HCT116 (cell line): ENCODE measurements at regions not wholly inside any gene's neighbourhood (a gene's known extent, or its start where the extent isn't known, plus 50 kb on each side); places are given as distances from the start of the nearest gene placed in this dataset.

Experiments used
- ATAC-seq: fragments of 200-7000 bp; cut with Tn5 transposase; 2 replicates; pipeline ENCODE4 v1.9.1; 2020; ENCODE audit warnings: mild to moderate bottlenecking, moderate library complexity
- BruUV-seq: library from RNA; stranded (reverse); fragments of 400-500 nt; replicated peaks from 2 replicates; lab custom pipeline; 2021; lab: Mats Ljungman, UMichigan
- CTCF ChIA-PET: fragments of 300-600 bp; sonication (Branson Sonifier 250); formaldehyde crosslinking; loops from one replicate; lab custom pipeline; 2021; ENCODE audit warnings: antibody characterized with exemption; lab: Charles Lee
- POLR2A ChIA-PET: fragments of 300-600, 350-600 bp; sonication (Branson Sonifier 250); formaldehyde crosslinking; loops from one replicate; lab custom pipeline; 2021; ENCODE audit warnings: antibody characterized with exemption; lab: Charles Lee
- RAD21 ChIA-PET, 2 experiments: fragments of 300-600 bp; sonication (Branson Sonifier 250); formaldehyde crosslinking; loops; one replicate each; lab custom pipeline; 2023; ENCODE audit warnings: low total read pairs in 2 of 2; ENCODE audit not compliant: uncharacterized antibody in 2 of 2, unreplicated experiment in 2 of 2, low non-redundant PET in 1 of 2; lab: Charles Lee
- DNase-seq: peaks from one replicate; pipeline ENCODE4 v3.0.0-alpha.2; 2010; ENCODE audit warnings: low read depth, low spot score
- H2AFZ ChIP-seq: fragments of 200-600 bp; shearing (Covaris generic), sonication (generic); 2 replicates; pipeline ENCODE4 v1.6.1; 2017; ENCODE audit warnings: low read depth, mixed run types, mixed read lengths, antibody characterized with exemption, low read length; ENCODE audit not compliant: poor library complexity, severe bottlenecking
- H3K27ac ChIP-seq: 2 replicates; pipeline ENCODE4 v1.5.1; 2012; ENCODE audit warnings: low read depth, low read length
- H3K27me3 ChIP-seq: fragments of 200-600 bp; sonication (generic); 2 replicates; pipeline ENCODE4 v1.6.1; 2016; ENCODE audit warnings: mixed run types, low read length, mixed read lengths; ENCODE audit not compliant: insufficient read depth
- H3K36me3 ChIP-seq, 2 experiments: fragments of 200-500 bp in 1 of 2; fragments of 200-600 bp in 1 of 2; sonication (Bioruptor generic) in 1 of 2; sonication (generic) in 1 of 2; 2 replicates each; pipeline versions ENCODE4 v1.5.1 to v1.6.1; 2014 to 2016; ENCODE audit warnings: low read length in 2 of 2, inconsistent platforms in 1 of 2, mixed read lengths in 1 of 2, mixed run types in 1 of 2; ENCODE audit not compliant: insufficient read depth in 2 of 2, control insufficient read depth in 1 of 2
- H3K4me1 ChIP-seq, 2 experiments: fragments of 200-600 bp in 1 of 2; sonication (generic) in 1 of 2; 2 replicates each; pipeline versions ENCODE4 v1.5.1 to v1.6.1; 2012 to 2017; ENCODE audit warnings: low read length in 2 of 2, inconsistent platforms in 1 of 2, mild to moderate bottlenecking in 1 of 2, mixed read lengths in 1 of 2, mixed run types in 1 of 2, moderate library complexity in 1 of 2; ENCODE audit not compliant: insufficient read depth in 2 of 2, control insufficient read depth in 1 of 2
- H3K4me2 ChIP-seq: fragments of 200-600 bp; sonication (generic); 2 replicates; pipeline ENCODE4 v1.6.1; 2017; ENCODE audit warnings: mixed run types, low read length, mixed read lengths
- H3K4me3 ChIP-seq, 2 experiments: fragments of 200-600 bp in 1 of 2; sonication (generic) in 1 of 2; replicated peaks in 1 of 2; 2 replicates each; pipeline ENCODE4 v1.5.1; 2011 to 2016; ENCODE audit warnings: low read length in 2 of 2, control low read depth in 1 of 2, low read depth in 1 of 2, mild to moderate bottlenecking in 1 of 2, mixed read lengths in 1 of 2, mixed run types in 1 of 2
- H3K79me2 ChIP-seq: fragments of 200-600 bp; sonication (generic); 2 replicates; pipeline ENCODE4 v1.6.1; 2017; ENCODE audit warnings: mild to moderate bottlenecking, mixed run types, low read length, moderate library complexity, mixed read lengths; ENCODE audit not compliant: insufficient read depth
- H3K9ac ChIP-seq: fragments of 200-600 bp; sonication (generic); 2 replicates; pipeline ENCODE4 v1.6.1; 2016; ENCODE audit warnings: low read length, mixed read lengths
- H3K9me2 ChIP-seq: fragments of 200-600 bp; sonication (generic), shearing (Covaris generic); 2 replicates; pipeline ENCODE4 v1.6.1; 2017; ENCODE audit warnings: mixed run types, mild to moderate bottlenecking, moderate library complexity; ENCODE audit not compliant: insufficient read depth
- H3K9me3 ChIP-seq, 2 experiments: fragments of 200-500 bp in 1 of 2; fragments of 200-600 bp in 1 of 2; sonication (Bioruptor generic) in 1 of 2; sonication (generic) in 1 of 2; 2 replicates each; pipeline ENCODE4 v1.6.1; 2014 to 2017; ENCODE audit warnings: low read length in 2 of 2, mixed read lengths in 2 of 2, inconsistent platforms in 1 of 2, low read depth in 1 of 2, mild to moderate bottlenecking in 1 of 2, mixed run types in 1 of 2, moderate library complexity in 1 of 2; ENCODE audit not compliant: control insufficient read depth in 1 of 2, insufficient read depth in 1 of 2
- H4K20me1 ChIP-seq: fragments of 200-600 bp; sonication (generic), shearing (Covaris generic); 2 replicates; pipeline ENCODE4 v1.6.1; 2017; ENCODE audit warnings: mixed run types, mild to moderate bottlenecking, moderate library complexity; ENCODE audit not compliant: insufficient read depth
- ATF3 ChIP-seq: IDR thresholded peaks from 2 replicates; pipeline ENCODE4 v1.6.1; 2012
- CBX3 ChIP-seq: IDR thresholded peaks from 2 replicates; pipeline ENCODE4 v1.6.1; 2012; ENCODE audit warnings: low read depth
- CEBPB ChIP-seq: IDR thresholded peaks from 2 replicates; pipeline ENCODE4 v1.6.1; 2012; ENCODE audit warnings: low read depth
- CTCF ChIP-seq, 3 experiments: fragments of 200-600 bp in 1 of 3; sonication (generic) in 1 of 3; IDR thresholded peaks in 2 of 3; conservative IDR thresholded peaks in 1 of 3; 2 replicates each; pipeline ENCODE4 v1.5.1; 2012 to 2017; ENCODE audit warnings: low read depth in 2 of 3, low read length in 2 of 3, antibody characterized with exemption in 1 of 3, borderline replicate concordance in 1 of 3, control low read depth in 1 of 3, mild to moderate bottlenecking in 1 of 3, mixed read lengths in 1 of 3, mixed run types in 1 of 3, moderate library complexity in 1 of 3; ENCODE audit not compliant: insufficient read depth in 1 of 3
- EGR1 ChIP-seq: IDR thresholded peaks from 2 replicates; pipeline ENCODE4 v1.6.1; 2012; ENCODE audit warnings: low read depth
- ELF1 ChIP-seq: IDR thresholded peaks from 2 replicates; pipeline ENCODE4 v1.6.1; 2012; ENCODE audit warnings: low read depth, borderline replicate concordance
- JUND ChIP-seq: IDR thresholded peaks from 2 replicates; pipeline ENCODE4 v1.6.1; 2012
- MAX ChIP-seq: IDR thresholded peaks from 2 replicates; pipeline ENCODE4 v1.6.1; 2012
- POLR2A ChIP-seq: IDR thresholded peaks from 2 replicates; pipeline ENCODE4 v1.7.0; 2011; ENCODE audit warnings: borderline replicate concordance; ENCODE audit not compliant: insufficient read depth, insufficient read length; ENCODE audit errors: extremely low read depth
- POLR2AphosphoS5 ChIP-seq: IDR thresholded peaks from 2 replicates; pipeline ENCODE4 v1.6.1; 2011; ENCODE audit warnings: mild to moderate bottlenecking, low read depth, low read length, moderate library complexity
- RAD21 ChIP-seq: IDR thresholded peaks from 2 replicates; pipeline ENCODE4 v1.6.1; 2012; ENCODE audit warnings: low read depth, mild to moderate bottlenecking
- REST ChIP-seq: IDR thresholded peaks from 2 replicates; pipeline ENCODE4 v1.6.1; 2012; ENCODE audit warnings: low read depth
- SIN3A ChIP-seq: IDR thresholded peaks from 2 replicates; pipeline ENCODE4 v1.6.1; 2012; ENCODE audit warnings: low read depth
- SP1 ChIP-seq: IDR thresholded peaks from 2 replicates; pipeline ENCODE4 v1.6.1; 2012; ENCODE audit warnings: low read depth
- SRF ChIP-seq: IDR thresholded peaks from 2 replicates; pipeline ENCODE4 v1.6.1; 2012; ENCODE audit warnings: low read depth
- YY1 ChIP-seq: IDR thresholded peaks from 2 replicates; pipeline ENCODE4 v1.6.1; 2011; ENCODE audit warnings: low read length, low read depth, moderate library complexity, mild to moderate bottlenecking; ENCODE audit not compliant: insufficient replicate concordance; ENCODE audit errors: extremely low read depth
- ZFX ChIP-seq: fragments of 450-650 bp; IDR thresholded peaks from 2 replicates; pipeline ENCODE4 v1.6.1; 2017
- ZNF274 ChIP-seq: fragments of 200-500 bp; sonication (Bioruptor generic); IDR thresholded peaks from 2 replicates; pipeline ENCODE4 v1.6.1; 2014; ENCODE audit warnings: mild to moderate bottlenecking, low read depth, low read length, inconsistent platforms
- intact Hi-C: fragments of 100-400 bp; cut with micrococcal nuclease; formaldehyde crosslinking; loops from 2 replicates; pipeline ENCODE4 v1.10.0; 2022

- H3K79me2 ChIP-seq: no peaks in the 10 kb centered on the region
- H4K20me1 ChIP-seq: no peaks in the 10 kb centered on the region
- H3K9me2 ChIP-seq: no peaks in the 10 kb centered on the region
- DNase-seq (no peak), ATAC-seq (no peak)
- ChIA-PET RAD21 (no interaction called here), CTCF (no interaction called here), POLR2A (no interaction called here)
- H3K27ac ChIP-seq: no peak overlapping the region
- no peaks in the 10 kb centered on the region for H3K36me3 ChIP-seq
- intact Hi-C loops: no loop called here
- no peak overlapping the region for H3K4me2 ChIP-seq
- H3K4me3 ChIP-seq: no peak overlapping the region
- BruUV-seq: no TSS peak
- H3K4me1 ChIP-seq: no peaks in the 10 kb centered on the region
- TF ChIP-seq MAX: no peak
- TF ChIP-seq SIN3A: no peak
- TF ChIP-seq POLR2AphosphoS5: no peak
- no peak for TF ChIP-seq CTCF (IDR thresholded peaks at IDR 0.05 in 2 of 3, conservative IDR thresholded peaks at IDR 0.05 in 1 of 3; ENCODE audit: borderline replicate concordance in 1 of 3, insufficient read depth in 1 of 3, low read depth in 2 of 3, low read length in 2 of 3)
- no peak for TF ChIP-seq JUND
- no peak for TF ChIP-seq ZFX
- TF ChIP-seq REST: no peak
- TF ChIP-seq YY1: no peak
- no peak for TF ChIP-seq ZNF274
- TF ChIP-seq EGR1: no peak
- TF ChIP-seq ATF3: no peak
- no peak for TF ChIP-seq ELF1
- TF ChIP-seq RAD21: no peak
- TF ChIP-seq CEBPB: no peak
- TF ChIP-seq SRF: no peak
- TF ChIP-seq SP1: no peak
- TF ChIP-seq POLR2A: no peak
- TF ChIP-seq CBX3: no peak
- TF ChIP-seq, all 23 proteins: peak for 0
- Histone ChIP-seq H3K9ac (no peak overlapping the region), H2AFZ (no peak overlapping the region), H3K27me3 (no peaks in the 10 kb centered on the region), H3K9me3 (no peaks in the 10 kb centered on the region)
Observed at GRCh38 chr1:190832511-190832910, 354.8 kb upstream of the BRINP3 start.
